HepG2 (cell line): ENCODE measurements at regions not wholly inside any gene's neighbourhood (a gene's known extent, or its start where the extent isn't known, plus 50 kb on each side); places are given as distances from the start of the nearest gene placed in this dataset.

ENCODE experiments used
- ATAC-seq: fragments of 200-7000 bp; cut with Tn5 transposase; 3 replicates; pipeline ENCODE4 v1.9.1; 2020; ENCODE audit warnings: mild to moderate bottlenecking, moderate library complexity
- BruUV-seq: library from RNA; stranded (reverse); fragments of 400-500 nt; replicated peaks from 2 replicates; lab custom pipeline; 2021; lab: Mats Ljungman, UMichigan
- CTCF ChIA-PET: fragments of 300-600 bp; formaldehyde crosslinking; extraction: SDS; loops from one replicate; lab custom pipeline; 2021; ENCODE audit warnings: low total read pairs, inconsistent platforms, low intra/inter-chr PET ratio; lab: Yijun Ruan, JAX
- POLR2A ChIA-PET: fragments of 350-600 bp; sonication (Branson Sonifier 250); formaldehyde crosslinking; loops from one replicate; lab custom pipeline; 2020; ENCODE audit warnings: antibody characterized with exemption, inconsistent platforms; lab: Yijun Ruan, JAX
- DNase-seq: peaks from one replicate; pipeline ENCODE4 v3.0.0-alpha.2; 2015; ENCODE audit warnings: low spot score
- FAIRE-seq: peaks from 3 replicates; lab custom pipeline; 2011; peaks lifted over from hg19 to GRCh38; lab: Jason Lieb, UNC
- H2AFZ ChIP-seq: one replicate; pipeline ENCODE4 v1.6.1; 2011; ENCODE audit warnings: low read length, inconsistent platforms
- H3K27ac ChIP-seq: fragments of 300-600 bp; 3 replicates; pipeline ENCODE4 v1.8.0; 2011; ENCODE audit warnings: mixed run types, mild to moderate bottlenecking, mixed read lengths, low read length, inconsistent platforms; ENCODE audit not compliant: insufficient read depth; ENCODE audit errors: extremely low read length
- H3K27me3 ChIP-seq, 2 experiments: fragments of 200-600 bp in 1 of 2; 2 replicates in 1 of 2; 3 replicates in 1 of 2; pipeline versions ENCODE4 v1.6.0 to v1.8.0; 2011; ENCODE audit warnings: low read length in 2 of 2, mild to moderate bottlenecking in 2 of 2, moderate library complexity in 2 of 2, inconsistent platforms in 1 of 2; ENCODE audit not compliant: insufficient read depth in 2 of 2, control insufficient read depth in 1 of 2
- H3K36me3 ChIP-seq, 2 experiments: fragments of 200-600 bp in 1 of 2; replicated peaks in 1 of 2; 2 replicates in 1 of 2; 3 replicates in 1 of 2; pipeline versions ENCODE4 v1.5.1 to v1.8.0; 2011; ENCODE audit warnings: low read length in 2 of 2, inconsistent platforms in 1 of 2; ENCODE audit not compliant: insufficient read depth in 2 of 2, control insufficient read depth in 1 of 2
- H3K4me1 ChIP-seq: 2 replicates; pipeline ENCODE4 v1.5.1; 2012; ENCODE audit warnings: low read length, inconsistent platforms; ENCODE audit not compliant: insufficient read depth
- H3K4me2 ChIP-seq: 2 replicates; pipeline ENCODE4 v1.6.0; 2011; ENCODE audit warnings: low read depth, low read length, inconsistent platforms
- H3K4me3 ChIP-seq, 3 experiments: fragments of 200-600 bp in 1 of 3; sonication (generic), shearing (Covaris generic) in 1 of 3; replicated peaks in 1 of 3; 2 replicates each; pipeline ENCODE4 v1.5.1; 2011 to 2016; ENCODE audit warnings: low read length in 3 of 3, inconsistent platforms in 2 of 3, low read depth in 2 of 3, mild to moderate bottlenecking in 2 of 3, control low read depth in 1 of 3, mixed read lengths in 1 of 3; ENCODE audit not compliant: insufficient read depth in 1 of 3
- H3K79me2 ChIP-seq: one replicate; pipeline ENCODE4 v1.6.1; 2011; ENCODE audit warnings: low read length, inconsistent platforms; ENCODE audit not compliant: insufficient read depth
- H3K9ac ChIP-seq: 2 replicates; pipeline ENCODE4 v1.6.0; 2011; ENCODE audit warnings: mild to moderate bottlenecking, low read depth, low read length, inconsistent platforms; ENCODE audit not compliant: insufficient read depth
- H3K9me3 ChIP-seq: 2 replicates; pipeline ENCODE4 v1.5.1; 2012; ENCODE audit warnings: mild to moderate bottlenecking, low read length
- H4K20me1 ChIP-seq: 2 replicates; pipeline ENCODE4 v1.6.0; 2011; ENCODE audit warnings: inconsistent platforms, mild to moderate bottlenecking, low read length, moderate library complexity; ENCODE audit not compliant: insufficient read depth
- CEBPB ChIP-seq: IDR thresholded peaks from 2 replicates; pipeline ENCODE4 v1.6.1; 2011; ENCODE audit warnings: low read depth, low read length, improper control_type of control experiment, borderline replicate concordance
- MEIS1 ChIP-seq: sonication (generic); formaldehyde crosslinking; IDR thresholded peaks from 2 replicates; pipeline ENCODE4 v1.9.0; 2021; ENCODE audit warnings: mild to moderate bottlenecking, missing genetic modification reagents, moderate library complexity, borderline replicate concordance
- PTBP1 ChIP-seq: fragments of 200-400 bp; formaldehyde crosslinking; IDR thresholded peaks from 2 replicates; pipeline ENCODE4 v1.6.1; 2018; ENCODE audit warnings: low read length, low read depth; ENCODE audit not compliant: poor library complexity, severe bottlenecking
- SRF ChIP-seq: IDR thresholded peaks from 2 replicates; pipeline ENCODE4 v1.6.1; 2011; ENCODE audit warnings: mild to moderate bottlenecking, low read depth, low read length, moderate library complexity
- WGBS: methylation state at CpG from one replicate; pipeline ENCODE4 v1.1.6; 2017; ENCODE audit warnings: low lambda C conversion rate; 5-methylcytosine and 5-hydroxymethylcytosine counted together
- in situ Hi-C: cut with HindIII; loops from 2 replicates; pipeline ENCODE4 v1.10.0; 2017; ENCODE audit warnings: low pct_unique_long_range_greater_than_20kb; ENCODE audit not compliant: extremely low pct_ligation_motif_present
- intact Hi-C: fragments of 100-400 bp; cut with micrococcal nuclease; formaldehyde crosslinking; loops from one replicate; pipeline ENCODE4 v1.10.0; 2022; ENCODE audit not compliant: unreplicated experiment

GRCh38 chr13:22428188-22428828 is 752.5 kb upstream of the SGCG start:
- 4% methylated on average over 10 of the region's 10 CpGs for WGBS
- H3K4me3 ChIP-seq, result no peak overlapping the region
- CTCF ChIA-PET, result no interaction called here
- no peaks in the 10 kb centered on the region for H3K36me3 ChIP-seq
- H3K9me3 ChIP-seq, result peaks cover 17% of the 10 kb centered on the region
- H2AFZ ChIP-seq, result no peak overlapping the region
- H3K4me1 ChIP-seq, result no peaks in the 10 kb centered on the region
- DNase-seq (no peak), FAIRE-seq (no peak), ATAC-seq (no peak)
- no peak overlapping the region for H3K4me2 ChIP-seq
- in situ Hi-C loops (no loop called here), intact Hi-C loops (no loop called here)
- no peak overlapping the region for H3K27ac ChIP-seq
- H4K20me1 ChIP-seq, result no peaks in the 10 kb centered on the region
- no peaks in the 10 kb centered on the region for H3K27me3 ChIP-seq
- H3K79me2 ChIP-seq, result no peaks in the 10 kb centered on the region
- TF ChIP-seq PTBP1, result no peak
- 0 out of 2 replicates have a peak, but pooled peaks have one; percentile 3 for TF ChIP-seq CEBPB
- POLR2A ChIA-PET, result no interaction called here
- no TSS peak for BruUV-seq
- H3K9ac ChIP-seq, result no peak overlapping the region

- H3K4me1 ChIP-seq, result no peaks in the 10 kb centered on the region
- TF ChIP-seq SRF (peak; percentile 56; the same call in 1 of the 2 replicates), MEIS1 (no peak)
- DNase-seq (no peak), FAIRE-seq (no peak), ATAC-seq (no peak)
- H3K4me3 ChIP-seq, result no peak overlapping the region
- ChIA-PET POLR2A (no interaction called here), CTCF (no interaction called here)
- no peaks in the 10 kb centered on the region for H3K36me3 ChIP-seq
- H2AFZ ChIP-seq, result no peak overlapping the region
- intact Hi-C loops (no loop called here), in situ Hi-C loops (no loop called here)
- H3K27me3 ChIP-seq, result no peaks in the 10 kb centered on the region
- no peak overlapping the region for H3K27ac ChIP-seq
- H3K79me2 ChIP-seq, result no peaks in the 10 kb centered on the region
- no peaks in the 10 kb centered on the region for H4K20me1 ChIP-seq
- BruUV-seq, result no TSS peak
- no peak overlapping the region for H3K9ac ChIP-seq
- H3K4me2 ChIP-seq, result no peak overlapping the region
- peaks cover 17% of the 10 kb centered on the region for H3K9me3 ChIP-seq
These were observed 748.1 kb upstream of the SGCG start for GRCh38 chr13:22432690-22433089.
